Urothelium cell line (cell line): ENCODE measurements at regions not wholly inside any gene's neighbourhood (a gene's known extent, or its start where the extent isn't known, plus 50 kb on each side); places are given as distances from the start of the nearest gene placed in this dataset.
"Not testable (repeated sequence)": the region's sequence is repeated elsewhere in the genome, so short reads cannot be mapped to it uniquely, and the experiment has no call there.

Experiments used
- DNase-seq: peaks from one replicate; pipeline ENCODE4 v3.0.0; 2011; ENCODE audit warnings: low spot score, mixed read lengths
- FAIRE-seq: peaks from 2 replicates; lab custom pipeline; 2011; peaks lifted over from hg19 to GRCh38; lab: Jason Lieb, UNC

DNA sequence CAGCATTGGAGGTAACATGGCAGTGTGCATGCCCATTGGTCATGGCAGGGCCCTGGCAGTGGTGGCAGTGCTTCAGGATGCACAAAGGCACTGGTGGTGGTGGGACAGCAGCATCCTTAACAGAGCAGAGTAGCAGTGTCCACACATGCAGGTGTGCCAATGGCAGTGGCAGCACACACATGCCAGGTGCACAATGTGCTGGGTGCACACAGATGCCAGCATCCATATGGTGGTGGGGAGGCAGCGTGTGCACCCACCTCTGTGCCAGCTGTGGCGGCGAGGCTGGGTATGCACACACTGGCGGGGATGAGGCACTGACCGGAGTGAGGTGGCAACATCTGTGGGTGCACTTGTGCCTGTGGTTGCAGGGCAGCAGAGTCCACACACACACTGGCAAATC lies 150.6 kb downstream of the SI start:
- DNase-seq (no peak), FAIRE-seq (no peak)

DNA sequence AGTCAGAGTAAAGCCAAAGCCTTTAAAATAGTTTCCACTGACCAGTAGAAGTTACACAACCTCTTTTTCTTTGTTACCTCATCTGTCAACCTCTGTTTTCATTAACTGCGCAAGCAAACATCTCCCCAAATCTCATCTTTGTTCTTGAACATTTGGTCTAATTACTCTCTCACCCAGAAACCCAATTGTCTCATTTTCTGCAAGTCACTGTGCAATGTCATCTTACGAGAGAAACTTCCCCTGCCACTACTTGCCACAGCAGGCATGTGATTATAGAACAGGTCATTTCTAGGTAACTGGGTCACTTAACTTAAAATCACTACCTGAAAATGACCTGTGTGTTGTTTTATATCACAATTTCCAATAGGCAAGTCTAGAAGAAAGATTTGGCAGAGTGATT lies 159.4 kb downstream of the SI start:
- DNase-seq (no peak), FAIRE-seq (no peak)

DNA sequence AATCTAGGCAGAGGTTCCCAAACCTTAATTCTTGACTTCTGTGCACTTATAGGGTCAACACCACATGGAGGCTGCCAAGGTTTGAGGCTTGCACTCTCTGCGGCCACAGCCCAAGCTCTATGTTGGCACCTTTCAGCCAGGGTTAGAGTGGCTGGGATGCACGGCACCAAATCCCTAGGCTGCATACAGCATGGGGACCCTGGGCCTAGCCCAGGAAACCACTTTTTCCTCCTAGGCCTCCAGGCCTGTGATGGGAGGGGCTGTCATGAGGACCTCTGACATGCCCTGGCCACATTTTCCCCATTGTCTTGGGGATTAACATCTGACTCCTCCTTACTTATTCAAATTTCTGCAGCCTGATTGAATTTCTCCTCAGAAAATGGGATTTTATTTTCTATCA lies 165.4 kb downstream of the SI start:
- FAIRE-seq (no peak), DNase-seq (no peak)

GRCh38 chr3:164903820-164904451 lies 174.4 kb downstream of the SI start:
- DNase-seq (no peak), FAIRE-seq (no peak)

DNA sequence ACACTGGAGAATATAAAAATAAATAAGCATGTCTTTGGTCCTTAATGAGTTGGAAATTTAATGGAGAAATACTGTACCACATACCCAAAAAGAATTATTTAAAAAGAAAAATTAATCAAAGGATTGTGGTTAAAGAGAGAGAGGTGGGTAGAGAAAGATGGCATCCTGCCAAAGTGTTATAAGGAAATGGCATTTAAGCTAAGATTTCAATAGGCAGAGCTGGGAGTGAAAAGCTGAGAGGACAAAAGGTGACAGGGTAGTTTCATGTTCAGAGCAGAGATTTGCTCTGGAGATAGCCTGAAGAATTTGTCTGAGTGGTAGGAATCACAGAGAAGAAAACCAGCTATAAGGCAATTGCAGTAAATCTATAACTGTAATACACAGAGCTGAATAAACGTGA lies 181.0 kb downstream of the SI start:
- DNase-seq (no peak), FAIRE-seq (no peak)

GRCh38 chr3:164890061-164890460 lies 188.2 kb downstream of the SI start:
- no peak for DNase-seq
- FAIRE-seq, result no peak

GRCh38 chr3:164883171-164883570 lies 195.1 kb downstream of the SI start:
- FAIRE-seq, result no peak

GRCh38 chr3:164879201-164879600 lies 199.1 kb downstream of the SI start:
- FAIRE-seq, result no peak
- DNase-seq, result no peak

More at GRCh38 chr3:164883171-164883570, 195.1 kb downstream of the SI start:
- DNase-seq, result no peak

DNA sequence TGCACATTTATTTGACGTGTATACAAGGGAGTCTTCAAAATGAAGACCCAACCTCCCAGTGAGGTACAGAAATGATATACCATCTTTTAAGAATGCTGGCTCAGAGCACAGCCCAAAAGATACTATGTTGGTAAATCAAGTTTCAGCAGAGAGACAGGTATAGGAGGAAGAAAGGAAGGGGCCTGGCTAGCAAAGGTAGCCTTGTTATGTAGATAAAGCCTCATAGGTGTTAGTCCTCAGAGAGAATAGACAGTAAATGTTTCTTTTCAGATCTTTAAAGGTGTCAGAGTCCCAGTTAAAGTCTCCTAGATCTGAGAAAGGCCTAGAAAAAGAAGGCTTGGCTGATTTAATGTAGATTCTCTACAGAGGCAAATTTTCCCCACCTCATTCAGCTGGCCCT lies 213.8 kb downstream of the SI start:
- FAIRE-seq, result no peak
- DNase-seq, result no peak

DNA sequence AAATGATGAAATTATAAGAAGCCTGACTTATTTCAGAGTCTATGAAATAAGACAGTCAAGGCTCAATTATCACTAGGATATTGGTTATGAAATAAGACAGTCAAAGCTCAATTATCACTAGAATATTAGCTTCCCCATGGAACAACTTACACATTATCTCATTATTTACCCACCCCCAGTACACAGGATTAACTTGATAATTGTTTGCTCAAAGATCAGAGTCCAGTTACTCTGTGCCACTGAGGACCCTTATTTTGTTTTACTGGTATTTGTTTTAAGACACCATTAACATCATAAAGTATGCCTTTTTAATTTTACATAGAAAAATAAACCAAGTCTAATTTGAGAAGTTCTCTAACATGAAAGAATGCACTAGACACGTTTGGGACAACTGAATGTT lies 225.4 kb downstream of the SI start:
- no peak for FAIRE-seq
- DNase-seq, result no peak

DNA sequence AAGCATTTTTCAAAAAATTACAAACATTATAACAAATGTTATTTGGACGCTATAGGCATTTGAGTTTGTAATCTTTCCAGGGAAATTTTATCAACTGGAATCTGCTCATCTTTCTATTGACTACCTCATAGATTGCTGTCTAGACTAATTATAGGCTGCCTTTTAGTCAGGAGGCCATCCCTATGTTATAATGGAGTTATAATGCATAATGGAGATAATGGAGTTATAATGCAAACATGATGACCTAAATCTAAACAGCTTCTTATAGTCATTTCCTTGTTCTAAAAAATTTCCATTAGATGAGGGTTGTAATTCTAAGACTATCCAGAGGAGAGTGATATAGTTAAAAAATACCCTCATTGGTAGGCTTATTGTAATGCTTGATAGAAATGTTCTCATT lies 226.4 kb downstream of the SI start:
- FAIRE-seq, result no peak
- DNase-seq, result no peak

DNA sequence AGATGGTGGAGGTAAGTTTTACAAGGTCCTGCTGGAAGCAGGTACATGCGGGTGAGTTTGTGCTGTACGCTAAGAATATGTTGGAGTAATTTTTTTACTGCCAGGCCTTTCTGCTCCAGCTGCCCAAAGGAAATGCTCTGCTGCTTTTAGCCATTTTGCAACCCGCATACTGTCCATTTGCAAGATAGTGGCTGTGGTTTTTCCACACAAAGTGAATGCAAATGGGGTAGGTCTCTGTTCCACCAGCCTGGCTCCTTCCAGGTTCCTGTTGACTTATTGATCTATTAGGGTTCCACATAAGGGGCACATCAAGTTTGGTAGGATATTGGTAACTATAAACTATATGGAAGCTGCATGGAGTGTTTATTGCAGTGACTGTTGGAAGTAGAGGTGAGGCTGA lies 227.1 kb downstream of the SI start:
- DNase-seq (no peak), FAIRE-seq (no peak)

DNA sequence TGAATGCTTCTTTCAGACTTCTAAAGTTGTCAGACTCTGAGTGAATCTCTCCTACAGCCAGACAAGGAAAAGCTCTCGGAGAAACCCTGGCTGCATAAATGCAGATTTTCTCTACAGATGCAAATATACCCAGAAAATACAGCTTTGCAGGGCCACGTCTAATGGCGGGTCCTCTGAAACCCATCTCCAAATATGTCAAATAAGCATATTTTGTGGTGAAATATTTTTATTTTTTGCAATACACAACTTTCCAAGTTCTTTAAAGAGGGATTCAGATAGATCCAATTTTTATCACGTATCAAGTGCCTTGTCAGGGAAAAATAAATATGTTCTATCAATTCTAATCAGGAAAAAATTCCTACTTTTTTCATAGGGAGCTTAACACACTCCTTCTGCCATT lies 229.4 kb downstream of the SI start:
- DNase-seq (no peak), FAIRE-seq (no peak)

DNA sequence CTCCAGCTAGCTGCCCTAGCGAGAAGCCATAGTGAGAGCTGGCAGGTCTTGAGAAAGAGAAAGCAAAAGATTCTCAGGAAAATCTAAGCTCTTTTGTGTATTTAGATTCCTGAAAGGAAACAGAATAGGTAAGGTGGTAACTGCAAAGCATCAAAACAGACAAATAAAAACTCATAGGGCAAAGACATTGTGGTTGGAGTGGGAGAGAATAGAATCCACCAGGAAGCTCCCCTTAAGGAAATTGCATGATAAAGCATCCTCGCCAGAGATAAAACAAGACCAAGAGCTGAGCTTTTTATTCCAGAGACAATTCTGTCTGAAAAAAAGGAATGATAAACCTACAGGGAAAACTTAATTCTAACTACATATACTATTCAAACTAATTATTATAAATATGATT lies 232.6 kb downstream of the SI start:
- DNase-seq, result no peak

GRCh38 chr3:164832216-164832615 lies 246.1 kb downstream of the SI start:
- no peak for DNase-seq
- FAIRE-seq, result no peak

More for the DNA sequence above, 232.6 kb downstream of the SI start:
- FAIRE-seq, result no peak

DNA sequence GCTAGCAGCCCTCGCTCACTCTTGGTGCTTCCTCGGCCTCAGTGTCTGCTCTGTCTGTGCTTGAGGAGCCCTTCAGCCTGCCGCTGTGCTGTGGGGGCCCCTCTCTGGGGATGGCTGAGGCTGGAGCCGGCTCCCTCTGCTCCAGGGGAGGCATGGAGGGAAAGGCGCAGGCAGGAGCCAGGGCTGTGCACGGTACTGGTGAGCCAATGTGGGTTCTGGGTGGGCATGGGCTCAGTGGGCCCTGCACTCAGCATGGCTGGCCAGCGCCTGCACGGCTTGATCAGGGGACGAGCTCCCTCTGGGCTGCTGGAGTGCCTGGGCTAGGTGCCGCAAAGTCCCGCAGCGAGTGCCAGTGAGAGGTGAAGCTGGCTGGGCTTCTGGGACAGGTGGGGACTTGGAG lies 260.0 kb downstream of the SI start:
- no peak for FAIRE-seq
- DNase-seq, result no peak

GRCh38 chr3:164814106-164814505 lies 264.2 kb downstream of the SI start:
- FAIRE-seq (no peak), DNase-seq (no peak)

GRCh38 chr3:164812042-164812441 lies 266.3 kb downstream of the SI start:
- DNase-seq (no peak), FAIRE-seq (no peak)

DNA sequence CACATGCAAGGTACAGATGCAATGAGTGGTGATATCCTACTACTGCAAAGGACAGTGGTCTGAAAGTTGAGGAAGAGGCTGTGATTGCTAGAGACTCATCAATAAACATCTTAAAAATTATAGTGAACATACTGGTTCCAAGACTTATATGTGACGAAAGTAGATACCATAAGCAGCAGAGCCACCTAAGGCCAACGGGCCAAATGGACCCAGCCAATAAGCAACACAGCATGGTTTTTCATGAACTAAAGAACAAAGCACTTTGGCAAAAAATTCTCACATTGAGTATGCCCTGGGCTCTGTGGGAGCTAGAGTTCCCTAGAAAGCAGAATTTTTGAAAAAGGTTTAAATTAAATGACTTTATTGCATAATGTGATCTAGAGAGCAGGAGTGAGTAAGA lies 272.1 kb downstream of the SI start:
- DNase-seq (no peak), FAIRE-seq (no peak)

DNA sequence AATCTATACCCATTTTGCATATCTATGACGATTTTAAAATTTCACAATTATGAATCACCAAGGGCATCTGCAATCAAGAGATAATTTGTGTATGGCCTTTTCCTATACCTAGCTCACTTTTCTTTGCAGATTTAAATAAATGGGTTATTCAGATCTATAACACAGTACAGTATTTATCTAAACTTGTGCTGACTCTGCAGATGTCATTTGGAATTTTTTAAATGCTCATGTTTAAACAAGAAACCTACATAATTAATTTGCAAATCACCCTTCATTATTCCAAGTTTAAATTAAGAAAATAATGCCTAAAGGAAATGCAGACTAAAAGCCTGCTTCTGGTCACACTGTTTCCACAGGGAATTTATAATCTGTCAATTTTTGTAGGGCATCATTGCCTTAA lies 284.2 kb downstream of the SI start:
- FAIRE-seq (no peak), DNase-seq (no peak)

DNA sequence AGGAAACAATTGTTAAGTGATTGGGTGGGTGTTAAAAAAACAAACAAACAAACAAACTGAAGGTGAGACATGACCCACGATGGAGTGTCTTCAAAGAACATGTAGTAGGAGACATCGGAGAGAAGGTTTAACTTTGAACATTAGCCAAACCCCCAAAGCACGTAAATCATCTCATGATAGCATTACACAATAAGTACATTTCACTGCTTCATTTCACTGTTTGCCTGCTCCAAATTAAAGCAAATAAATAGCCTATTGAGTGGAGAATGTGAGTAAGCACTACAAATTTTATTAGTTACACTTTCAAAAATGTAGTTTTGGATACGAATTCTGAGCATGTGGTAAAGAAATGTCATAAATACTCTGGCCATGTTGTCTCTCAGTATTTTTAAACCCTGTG lies 287.0 kb downstream of the SI start:
- FAIRE-seq (no peak), DNase-seq (no peak)

DNA sequence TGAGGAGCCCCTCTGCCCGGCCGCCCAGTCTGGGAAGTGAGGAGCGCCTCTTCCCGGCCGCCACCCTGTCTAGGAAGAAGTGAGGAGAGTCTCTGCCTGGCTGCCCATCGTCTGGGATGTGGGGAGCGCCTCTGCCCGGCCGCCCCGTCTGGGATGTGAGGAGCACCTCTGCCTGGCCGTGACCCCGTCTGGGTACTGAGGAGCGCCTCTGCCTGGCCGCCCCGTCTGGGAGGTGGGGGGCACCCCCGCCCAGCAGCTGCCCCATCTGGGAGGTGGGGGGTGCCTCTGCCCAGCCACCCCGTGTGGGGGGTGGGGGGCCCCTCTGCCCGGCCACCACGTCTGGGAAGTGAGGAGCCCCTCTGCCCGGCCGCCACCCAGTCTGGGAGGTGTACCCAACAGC lies 293.9 kb downstream of the SI start:
- DNase-seq, FAIRE-seq: not testable (repeated sequence)

DNA sequence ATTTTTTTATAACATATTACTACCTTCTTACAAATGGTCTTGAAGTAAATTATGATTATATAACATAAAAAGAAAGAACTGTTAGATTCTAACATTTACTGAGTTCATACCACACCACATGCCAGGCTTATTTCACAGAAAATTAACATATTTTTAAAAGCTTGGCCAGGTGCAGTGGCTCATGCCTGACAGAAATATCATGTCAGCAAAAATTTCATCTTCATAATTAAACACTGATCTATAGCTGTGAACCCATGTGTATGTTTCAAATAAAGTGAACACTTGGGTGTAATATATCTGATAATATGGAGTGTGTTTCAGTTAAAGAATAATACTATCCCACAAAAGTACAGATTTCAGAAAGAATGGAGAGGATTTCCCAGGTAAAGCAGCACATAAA lies 296.5 kb downstream of the SI start:
- FAIRE-seq, result no peak

More for the DNA sequence above, 296.5 kb downstream of the SI start:
- no peak for DNase-seq
